Activated CD8-positive, alpha-beta T cell treated with anti-CD3 and anti-CD28 coated beads, Interleukin-2, amount 10 ng/mL, durations not matched to agents 7 days and 5 days (primary cell): ENCODE measurements at regions not wholly inside any gene's neighbourhood (a gene's known extent, or its start where the extent isn't known, plus 50 kb on each side); places are given as distances from the start of the nearest gene placed in this dataset.

ENCODE experiments used
- ATAC-seq: fragments of 150-1000 bp; cut with Tn5 transposase; one replicate; pipeline ENCODE4 v1.10.0; 2021; ENCODE audit warnings: moderate library complexity
- CTCF ChIA-PET: fragments of 350-600 bp; sonication (Branson Sonifier 250); formaldehyde crosslinking; loops from one replicate; lab custom pipeline; 2021; ENCODE audit warnings: antibody characterized with exemption; lab: Charles Lee
- POLR2A ChIA-PET: fragments of 350-600 bp; sonication (Branson Sonifier 250); formaldehyde crosslinking; loops from one replicate; lab custom pipeline; 2021; ENCODE audit warnings: antibody characterized with exemption; lab: Charles Lee
- DNase-seq: peaks from one replicate; pipeline ENCODE4 v3.0.0-alpha.2; 2020
- H3K27ac Mint-ChIP-seq: one replicate; pipeline ENCODE4 v1.8.0; 2021; ENCODE audit warnings: mild to moderate bottlenecking, mixed read lengths
- H3K27me3 Mint-ChIP-seq: one replicate; pipeline ENCODE4 v1.8.0; 2021; ENCODE audit warnings: low read depth, mixed read lengths
- H3K36me3 Mint-ChIP-seq: one replicate; pipeline ENCODE4 v1.8.0; 2021; ENCODE audit warnings: low read depth, mixed read lengths
- H3K4me1 Mint-ChIP-seq: one replicate; pipeline ENCODE4 v1.8.0; 2021; ENCODE audit warnings: low read depth, mixed read lengths
- H3K4me3 Mint-ChIP-seq: one replicate; pipeline ENCODE4 v1.8.0; 2021; ENCODE audit warnings: mild to moderate bottlenecking, mixed read lengths
- H3K9me3 Mint-ChIP-seq: one replicate; pipeline ENCODE4 v1.8.0; 2022; ENCODE audit warnings: mixed read lengths; ENCODE audit not compliant: insufficient read depth

GRCh38 chr3:28916713-28917499 lies 364.0 kb upstream of the RBMS3 start:
- POLR2A ChIA-PET, result no interaction called here
- peaks cover 2% of the 10 kb centered on the region for H3K27me3 Mint-ChIP-seq

GRCh38 chr3:28917895-28918475 lies 362.9 kb upstream of the RBMS3 start:
- Mint-ChIP-seq H3K36me3 (no peaks in the 10 kb centered on the region), H3K4me1 (no peaks in the 10 kb centered on the region), H3K27ac (no peak overlapping the region), H3K9me3 (no peaks in the 10 kb centered on the region), H3K27me3 (peaks cover 3% of the 10 kb centered on the region), H3K4me3 (no peak overlapping the region)
- ATAC-seq (no peak), DNase-seq (no peak)
- CTCF ChIA-PET, result interaction anchor here (1.2 to 1.3 kb wide), 2 partner anchors 20 to 310 kb away, joined by 3 read pairs; no protein-coding TSS in a partner anchor
- POLR2A ChIA-PET, result no interaction called here

More at GRCh38 chr3:28916713-28917499, 364.0 kb upstream of the RBMS3 start:
- Mint-ChIP-seq H3K4me3 (no peak overlapping the region), H3K4me1 (no peaks in the 10 kb centered on the region), H3K9me3 (no peaks in the 10 kb centered on the region), H3K36me3 (no peaks in the 10 kb centered on the region), H3K27ac (no peak overlapping the region)
- ATAC-seq, result peak; percentile 67
- CTCF ChIA-PET, result interaction anchor here (0.5 to 1.3 kb wide), 6 partner anchors 9 to 1283 kb away, joined by 3 to 5 read pairs (median 3); no protein-coding TSS in a partner anchor
- DNase-seq, result peak; percentile 34

GRCh38 chr3:28922376-28922775 lies 358.5 kb upstream of the RBMS3 start:
- no peak overlapping the region for H3K4me3 Mint-ChIP-seq
- H3K4me1 Mint-ChIP-seq, result no peaks in the 10 kb centered on the region
- ChIA-PET POLR2A (no interaction called here), CTCF (no interaction called here)
- H3K36me3 Mint-ChIP-seq, result no peaks in the 10 kb centered on the region
- peaks cover 3% of the 10 kb centered on the region for H3K27me3 Mint-ChIP-seq
- ATAC-seq (no peak), DNase-seq (no peak)
- no peak overlapping the region for H3K27ac Mint-ChIP-seq
- no peaks in the 10 kb centered on the region for H3K9me3 Mint-ChIP-seq

GRCh38 chr3:28923994-28924393 lies 356.9 kb upstream of the RBMS3 start:
- Mint-ChIP-seq H3K9me3 (no peaks in the 10 kb centered on the region), H3K4me1 (no peaks in the 10 kb centered on the region), H3K27ac (no peak overlapping the region), H3K4me3 (no peak overlapping the region), H3K36me3 (no peaks in the 10 kb centered on the region), H3K27me3 (peaks cover 3% of the 10 kb centered on the region)
- ChIA-PET POLR2A (no interaction called here), CTCF (no interaction called here)
- no peak for ATAC-seq
- DNase-seq, result no peak

GRCh38 chr3:28924744-28925360 lies 356.0 kb upstream of the RBMS3 start:
- Mint-ChIP-seq H3K27ac (no peak overlapping the region), H3K27me3 (peaks cover 3% of the 10 kb centered on the region), H3K4me1 (no peaks in the 10 kb centered on the region), H3K36me3 (no peaks in the 10 kb centered on the region), H3K9me3 (no peaks in the 10 kb centered on the region), H3K4me3 (no peak overlapping the region)
- ATAC-seq, result no peak
- POLR2A ChIA-PET, result no interaction called here
- CTCF ChIA-PET, result no interaction called here
- no peak for DNase-seq

- no peak for DNase-seq
- ATAC-seq, result no peak
- no peaks in the 10 kb centered on the region for H3K36me3 Mint-ChIP-seq
- H3K9me3 Mint-ChIP-seq, result peaks cover 4% of the 10 kb centered on the region
- POLR2A ChIA-PET, result no interaction called here
- peaks cover 15% of the 10 kb centered on the region for H3K4me1 Mint-ChIP-seq
- no peak overlapping the region for H3K27ac Mint-ChIP-seq
- H3K4me3 Mint-ChIP-seq, result no peak overlapping the region
- H3K27me3 Mint-ChIP-seq, result no peaks in the 10 kb centered on the region
- CTCF ChIA-PET, result no interaction called here
Measured at GRCh38 chr3:28933337-28933736, 347.5 kb upstream of the RBMS3 start.

- CTCF ChIA-PET, result no interaction called here
- H3K27me3 Mint-ChIP-seq, result no peaks in the 10 kb centered on the region
- no peak for ATAC-seq
- no peak overlapping the region for H3K27ac Mint-ChIP-seq
- H3K36me3 Mint-ChIP-seq, result no peaks in the 10 kb centered on the region
- no peak for DNase-seq
- peaks cover 15% of the 10 kb centered on the region for H3K4me1 Mint-ChIP-seq
- H3K9me3 Mint-ChIP-seq, result peaks cover 4% of the 10 kb centered on the region
- H3K4me3 Mint-ChIP-seq, result no peak overlapping the region
- POLR2A ChIA-PET, result no interaction called here
Measured at GRCh38 chr3:28934126-28934813, 346.6 kb upstream of the RBMS3 start.

- DNase-seq, result no peak
- Mint-ChIP-seq H3K27me3 (no peaks in the 10 kb centered on the region), H3K4me3 (no peak overlapping the region), H3K9me3 (peaks cover 4% of the 10 kb centered on the region), H3K27ac (peak overlapping the region; percentile 53), H3K36me3 (no peaks in the 10 kb centered on the region), H3K4me1 (peaks cover 20% of the 10 kb centered on the region)
- no peak for ATAC-seq
- ChIA-PET CTCF (interaction anchor here (0.9 kb wide), 1 partner anchor 19 kb away, joined by 3 read pairs; no protein-coding TSS in a partner anchor), POLR2A (no interaction called here)
Measured at GRCh38 chr3:28935146-28935545, 345.7 kb upstream of the RBMS3 start.

- DNase-seq, result no peak
- POLR2A ChIA-PET, result no interaction called here
- Mint-ChIP-seq H3K4me1 (peaks cover 29% of the 10 kb centered on the region), H3K9me3 (peaks cover 4% of the 10 kb centered on the region), H3K36me3 (no peaks in the 10 kb centered on the region), H3K27me3 (no peaks in the 10 kb centered on the region), H3K4me3 (no peak overlapping the region), H3K27ac (no peak overlapping the region)
- CTCF ChIA-PET, result no interaction called here
- ATAC-seq, result no peak
Measured at GRCh38 chr3:28936154-28936553, 344.7 kb upstream of the RBMS3 start.

GRCh38 chr3:28940530-28940929 lies 340.3 kb upstream of the RBMS3 start:
- Mint-ChIP-seq H3K4me3 (no peak overlapping the region), H3K9me3 (peaks cover 4% of the 10 kb centered on the region), H3K27ac (no peak overlapping the region), H3K27me3 (no peaks in the 10 kb centered on the region), H3K36me3 (no peaks in the 10 kb centered on the region), H3K4me1 (peaks cover 17% of the 10 kb centered on the region)
- ATAC-seq (no peak), DNase-seq (no peak)
- ChIA-PET POLR2A (no interaction called here), CTCF (no interaction called here)

- ATAC-seq (no peak), DNase-seq (no peak)
- Mint-ChIP-seq H3K4me1 (peaks cover 16% of the 10 kb centered on the region), H3K27ac (no peak overlapping the region), H3K36me3 (no peaks in the 10 kb centered on the region), H3K27me3 (no peaks in the 10 kb centered on the region), H3K4me3 (no peak overlapping the region), H3K9me3 (peaks cover 4% of the 10 kb centered on the region)
- POLR2A ChIA-PET, result no interaction called here
- CTCF ChIA-PET, result no interaction called here
Measured at GRCh38 chr3:28940994-28941393, 339.9 kb upstream of the RBMS3 start.

GRCh38 chr3:28947061-28947460 lies 333.8 kb upstream of the RBMS3 start:
- POLR2A ChIA-PET, result no interaction called here
- no peak for DNase-seq
- ATAC-seq, result no peak

More at GRCh38 chr3:28947061-28947460, 333.8 kb upstream of the RBMS3 start:
- H3K27me3 Mint-ChIP-seq, result peaks cover 2% of the 10 kb centered on the region
- no peak overlapping the region for H3K27ac Mint-ChIP-seq
- H3K4me3 Mint-ChIP-seq, result no peak overlapping the region
- H3K4me1 Mint-ChIP-seq, result no peaks in the 10 kb centered on the region
- CTCF ChIA-PET, result no interaction called here
- H3K36me3 Mint-ChIP-seq, result no peaks in the 10 kb centered on the region
- H3K9me3 Mint-ChIP-seq, result no peaks in the 10 kb centered on the region
